ENCODE measurements at regions not wholly inside any gene's neighbourhood (a gene's known extent, or its start where the extent isn't known, plus 50 kb on each side); places are given as distances from the start of the nearest gene placed in this dataset.

DNA sequence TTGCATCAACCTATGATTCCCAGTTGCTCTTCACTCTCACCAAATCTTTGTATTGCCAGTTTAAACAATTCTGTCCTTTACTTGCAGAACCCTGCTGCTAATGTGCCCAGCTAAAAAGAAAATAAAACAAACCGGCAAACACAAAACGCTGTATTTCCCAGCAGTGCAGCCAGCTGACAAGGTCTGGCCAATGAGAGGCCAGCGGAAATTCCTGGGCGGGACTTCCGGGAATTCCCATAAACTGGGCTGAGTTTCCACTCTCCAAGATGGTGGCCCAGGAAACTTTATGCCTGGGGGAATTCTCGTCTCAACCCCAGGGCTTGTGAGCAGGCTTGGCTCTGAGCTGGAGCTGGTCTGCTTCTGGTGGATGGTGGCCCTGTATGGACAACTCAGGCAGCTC is 807.3 kb upstream of the TMEM132C start:
- H4K5ac ChIP-seq (ENCODE audit: insufficient read length, low read depth, low read length), result no peak overlapping the region
- peaks cover 5% of the 10 kb centered on the region for H3K23me2 ChIP-seq (ENCODE audit: insufficient read length, low read depth, low read length, poor library complexity, severe bottlenecking)
- no peak overlapping the region; a peak in 1 of 7 replicates for H3K27ac Mint-ChIP-seq
- no peak overlapping the region for H2BK120ac ChIP-seq (ENCODE audit: low read depth, low read length, poor library complexity, severe bottlenecking)
- H3K4me1 Mint-ChIP-seq, result peaks cover 10% of the 10 kb centered on the region in 2 experiments; a peak in 3 of 4 replicates
- no peak overlapping the region for H3K4me2 ChIP-seq (ENCODE audit: insufficient read depth, insufficient read length, low read length)
- H3K56ac ChIP-seq (ENCODE audit: insufficient read length, low read depth, low read length), result no peak overlapping the region
- H3T11ph ChIP-seq (ENCODE audit: low read length), result no peak overlapping the region
- H3K14ac ChIP-seq (ENCODE audit: insufficient read depth, low read length), result no peak overlapping the region
- no peak overlapping the region for H3K9ac ChIP-seq (ENCODE audit: extremely low read depth, insufficient read length, low read length)
- H2BK5ac ChIP-seq (ENCODE audit: insufficient read length, low read length), result no peak overlapping the region
- no peak overlapping the region for H2BK15ac ChIP-seq (ENCODE audit: low read depth, low read length)
- H3K18ac ChIP-seq (ENCODE audit: insufficient read length, low read depth, low read length), result no peak overlapping the region
- no peak overlapping the region for H2AFZ ChIP-seq (ENCODE audit: low read length)
- H3K79me2 ChIP-seq (ENCODE audit: insufficient read depth, low read length), result no peaks in the 10 kb centered on the region
- H2AK5ac ChIP-seq (ENCODE audit: insufficient read length, low read length), result no peak overlapping the region
- TF ChIP-seq, protein P1, sequence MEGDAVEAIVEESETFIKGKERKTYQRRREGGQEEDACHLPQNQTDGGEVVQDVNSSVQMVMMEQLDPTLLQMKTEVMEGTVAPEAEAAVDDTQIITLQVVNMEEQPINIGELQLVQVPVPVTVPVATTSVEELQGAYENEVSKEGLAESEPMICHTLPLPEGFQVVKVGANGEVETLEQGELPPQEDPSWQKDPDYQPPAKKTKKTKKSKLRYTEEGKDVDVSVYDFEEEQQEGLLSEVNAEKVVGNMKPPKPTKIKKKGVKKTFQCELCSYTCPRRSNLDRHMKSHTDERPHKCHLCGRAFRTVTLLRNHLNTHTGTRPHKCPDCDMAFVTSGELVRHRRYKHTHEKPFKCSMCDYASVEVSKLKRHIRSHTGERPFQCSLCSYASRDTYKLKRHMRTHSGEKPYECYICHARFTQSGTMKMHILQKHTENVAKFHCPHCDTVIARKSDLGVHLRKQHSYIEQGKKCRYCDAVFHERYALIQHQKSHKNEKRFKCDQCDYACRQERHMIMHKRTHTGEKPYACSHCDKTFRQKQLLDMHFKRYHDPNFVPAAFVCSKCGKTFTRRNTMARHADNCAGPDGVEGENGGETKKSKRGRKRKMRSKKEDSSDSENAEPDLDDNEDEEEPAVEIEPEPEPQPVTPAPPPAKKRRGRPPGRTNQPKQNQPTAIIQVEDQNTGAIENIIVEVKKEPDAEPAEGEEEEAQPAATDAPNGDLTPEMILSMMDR (conservative IDR thresholded peaks at IDR 0.05), result no peak
- H4K91ac ChIP-seq (ENCODE audit: insufficient read length, low read depth, low read length), result no peak overlapping the region
- H3K27ac ChIP-seq (ENCODE audit: insufficient read length, low read depth, low read length), result no peak overlapping the region
- H3K27me3 Mint-ChIP-seq (ENCODE audit: low read depth), result peaks cover 37% of the 10 kb centered on the region
- no peaks in the 10 kb centered on the region for H4K20me1 ChIP-seq (ENCODE audit: control insufficient read depth, insufficient read depth, insufficient read length)
- WGBS (ENCODE audit: extremely low coverage, insufficient read length, low lambda C conversion rate), result no CpG with 5 or more reads among the region's 6 CpGs
- peaks cover 4% of the 10 kb centered on the region; the same call in 1 of the 2 replicates for H3K27me3 ChIP-seq (ENCODE audit: insufficient read depth, low read length)
- no peak overlapping the region for H3K4me3 Mint-ChIP-seq
- no peak overlapping the region for H3K23ac ChIP-seq (ENCODE audit: insufficient read length, low read depth, low read length)
- no peaks in the 10 kb centered on the region for H3K79me1 ChIP-seq (ENCODE audit: insufficient read depth, low read depth, low read length, poor library complexity, severe bottlenecking)
- no peaks in the 10 kb centered on the region; a peak in 2 of 5 replicates for H3K9me3 Mint-ChIP-seq
- no peak overlapping the region for H3K4ac ChIP-seq (ENCODE audit: low read depth, low read length)
- H2BK12ac ChIP-seq (ENCODE audit: insufficient read length, low read depth, low read length), result no peak overlapping the region
- no peaks in the 10 kb centered on the region; the same call in 1 of the 2 replicates for H3K4me1 ChIP-seq (ENCODE audit: insufficient read depth, low read length)
- no peak for DNase-seq
- H3K36me3 Mint-ChIP-seq (ENCODE audit: insufficient read depth in 1 of 3, low read depth in 3 of 3), result no peaks in the 10 kb centered on the region; a peak in 1 of 7 replicates
- H4K8ac ChIP-seq (replicated peaks; ENCODE audit: insufficient read length, low read depth, low read length), result no peak overlapping the region
- no peak overlapping the region for H2BK20ac ChIP-seq (ENCODE audit: low read depth, low read length, poor library complexity, severe bottlenecking)
- H3K9me3 ChIP-seq (ENCODE audit: control insufficient read depth, low read depth, low read length), result no peaks in the 10 kb centered on the region

All from H9 (cell line).